ENCODE measurements at regions not wholly inside any gene's neighbourhood (a gene's known extent, or its start where the extent isn't known, plus 50 kb on each side); places are given as distances from the start of the nearest gene placed in this dataset.

- Histone ChIP-seq H3K4me1 (replicated peaks in 1 of 2) (peaks cover 29 to 49% of the 10 kb centered on the region in 2 donors), H3K4me3 (no peak overlapping the region), H3K27ac (no peak overlapping the region), H3K9me3 (replicated peaks in 1 of 3) (no peaks in the 10 kb centered on the region), H3K27me3 (no peaks in the 10 kb centered on the region), H3K36me3 (replicated peaks in 1 of 2) (no peaks in the 10 kb centered on the region)
- TF ChIP-seq POLR2A (IDR thresholded peaks at IDR 0.05) (no peak), CTCF (IDR thresholded peaks at IDR 0.05) (no peak)
- WGBS, 4 donors: 80 to 92% (median 84%) methylated on average over 9 to 10 of the region's 10 CpGs
- intact Hi-C loops (cut with DNase I): no loop called here
- no peak for DNase-seq
Measured at GRCh38 chr20:50343125-50343489, 152.5 kb downstream of the CEBPB start.

GRCh38 chr20:50343490-50344179, 153.0 kb downstream of the CEBPB start:
- Histone ChIP-seq H3K27ac (no peak overlapping the region), H3K9me3 (replicated peaks in 1 of 3) (no peaks in the 10 kb centered on the region), H3K4me1 (replicated peaks in 1 of 2) (peaks cover 23 to 47% of the 10 kb centered on the region in 2 donors), H3K4me3 (no peak overlapping the region), H3K27me3 (no peaks in the 10 kb centered on the region), H3K36me3 (replicated peaks in 1 of 2) (no peaks in the 10 kb centered on the region)
- no peak for DNase-seq
- 76 to 87% (median 82%) methylated on average over 11 to 25 of the region's 25 CpGs for WGBS, 4 donors
- intact Hi-C loops (cut with DNase I): no loop called here
- TF ChIP-seq CTCF (IDR thresholded peaks at IDR 0.05) (no peak), POLR2A (IDR thresholded peaks at IDR 0.05) (no peak)

DNA sequence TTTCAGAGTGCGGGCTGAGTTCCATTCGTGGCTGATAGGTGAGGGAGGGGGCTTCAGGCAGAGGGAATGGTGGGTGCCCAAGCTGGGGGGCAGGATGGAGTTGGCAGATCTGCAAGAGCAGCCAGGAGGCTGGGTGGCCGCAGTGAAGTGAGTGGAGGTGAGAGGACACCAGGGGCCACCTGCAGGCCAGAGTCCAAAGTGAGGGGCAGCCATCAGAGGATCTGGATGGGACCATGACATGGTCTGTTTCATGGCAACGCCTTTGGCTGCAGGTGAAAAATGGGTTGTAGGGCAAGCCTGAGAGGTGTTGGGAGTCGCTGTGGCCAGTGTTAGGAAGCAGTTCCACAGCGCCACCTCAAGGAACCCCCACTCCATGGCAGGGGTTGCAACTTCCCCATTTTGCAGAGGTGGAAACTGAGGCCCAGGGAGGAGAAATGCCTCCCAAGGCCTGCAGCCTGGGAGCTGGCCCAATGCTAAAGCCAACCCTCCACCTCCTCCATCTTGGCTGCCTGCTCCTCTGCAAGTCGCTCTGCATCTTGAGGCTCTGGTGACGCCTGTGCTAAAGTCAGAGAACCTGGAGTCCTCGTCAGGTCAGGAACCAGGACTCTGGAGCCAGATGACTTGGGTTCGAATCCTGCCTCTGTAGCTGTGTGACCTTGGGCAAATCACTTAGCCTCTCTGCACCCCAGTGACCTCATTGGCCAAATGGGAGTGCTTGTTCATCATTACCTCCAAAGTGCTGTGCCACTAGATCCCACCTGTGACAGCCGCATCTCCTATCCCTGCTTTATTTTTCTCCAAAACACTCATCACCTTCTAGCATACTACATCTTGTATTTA, 153.8 kb downstream of the CEBPB start:
- H3K9me3 ChIP-seq (replicated peaks in 1 of 3): no peaks in the 10 kb centered on the region
- no peak for DNase-seq
- TF ChIP-seq POLR2A (IDR thresholded peaks at IDR 0.05) (no peak), CTCF (IDR thresholded peaks at IDR 0.05) (peak in 4 of 6 experiments; percentile 6 to 29 (median 24))
- H3K27me3 ChIP-seq: no peaks in the 10 kb centered on the region
- H3K36me3 ChIP-seq (replicated peaks in 1 of 2): no peaks in the 10 kb centered on the region
- H3K27ac ChIP-seq: peak overlapping the region in 1 of 5 donors; percentile 83
- 86 to 91% (median 89%) methylated on average over 9 to 11 of the region's 11 CpGs for WGBS, 4 donors
- peaks cover 15 to 39% of the 10 kb centered on the region in 2 donors for H3K4me1 ChIP-seq (replicated peaks in 1 of 2)
- no peak overlapping the region for H3K4me3 ChIP-seq
- intact Hi-C loops (cut with DNase I): no loop called here

GRCh38 chr20:50345712-50346373, 155.2 kb downstream of the CEBPB start:
- peak overlapping the region in 1 of 4 donors; percentile 20 for H3K4me3 ChIP-seq
- TF ChIP-seq POLR2A (IDR thresholded peaks at IDR 0.05) (no peak), CTCF (IDR thresholded peaks at IDR 0.05) (no peak)
- 53 to 62% (median 59%) methylated on average over 5 to 6 of the region's 6 CpGs for WGBS, 4 donors
- peaks cover 14 to 35% of the 10 kb centered on the region in 2 donors for H3K4me1 ChIP-seq (replicated peaks in 1 of 2)
- H3K36me3 ChIP-seq (replicated peaks in 1 of 2): no peaks in the 10 kb centered on the region
- no peak for DNase-seq
- intact Hi-C loops (cut with DNase I): no loop called here
- H3K9me3 ChIP-seq (replicated peaks in 1 of 3): no peaks in the 10 kb centered on the region
- peak overlapping the region; percentile 46 to 96 (median 75) for H3K27ac ChIP-seq
- no peaks in the 10 kb centered on the region for H3K27me3 ChIP-seq

All from adrenal gland (tissue), 9 donors.